GM12878 (cell line): ENCODE measurements at regions not wholly inside any gene's neighbourhood (a gene's known extent, or its start where the extent isn't known, plus 50 kb on each side); places are given as distances from the start of the nearest gene placed in this dataset.

Source experiments
- ATAC-seq: fragments of 200-7000 bp; cut with Tn5 transposase; 3 replicates; pipeline ENCODE4 v1.9.1; 2020; ENCODE audit warnings: mild to moderate bottlenecking, moderate library complexity
- BruUV-seq: library from RNA; stranded (reverse); fragments of 400-500 nt; replicated peaks from 2 replicates; lab custom pipeline; 2021; lab: Mats Ljungman, UMichigan
- CTCF ChIA-PET: fragments of 300-600 bp; sonication (Branson Sonifier 250); formaldehyde crosslinking; extraction: SDS; loops from one replicate; lab custom pipeline; 2021; ENCODE audit warnings: inconsistent platforms; lab: Yijun Ruan, JAX
- POLR2A ChIA-PET: fragments of 350-600 bp; formaldehyde crosslinking; extraction: SDS; loops from one replicate; lab custom pipeline; 2021; ENCODE audit warnings: inconsistent platforms; lab: Charles Lee
- RAD21 ChIA-PET: fragments of 300-600 bp; sonication (Branson Sonifier 250); formaldehyde crosslinking; loops from one replicate; lab custom pipeline; 2023; ENCODE audit warnings: antibody characterized with exemption; ENCODE audit not compliant: unreplicated experiment; lab: Charles Lee
- SMC1A ChIA-PET: fragments of 300-600 bp; sonication (Branson Sonifier 250); formaldehyde crosslinking; loops from one replicate; lab custom pipeline; 2023; ENCODE audit not compliant: unreplicated experiment, uncharacterized antibody; lab: Charles Lee
- DNase-seq: peaks from one replicate; pipeline ENCODE4 v3.0.0-alpha.2; 2011; ENCODE audit warnings: low read depth, low spot score
- FAIRE-seq: peaks from 3 replicates; lab custom pipeline; 2011; peaks lifted over from hg19 to GRCh38; lab: Jason Lieb, UNC
- H2AFZ ChIP-seq: 2 replicates; pipeline ENCODE4 v1.6.0; 2011; ENCODE audit warnings: low read depth, low read length, control low read depth; ENCODE audit not compliant: control insufficient read depth
- H3K27ac ChIP-seq: 2 replicates; pipeline ENCODE4 v1.5.1; 2011; ENCODE audit warnings: control low read depth; ENCODE audit not compliant: control insufficient read depth, insufficient read depth
- H3K27me3 ChIP-seq, 2 experiments: replicated peaks in 1 of 2; 2 replicates each; pipeline versions ENCODE4 v1.6.0 to v1.6.1; 2011; ENCODE audit warnings: low read length in 1 of 2; ENCODE audit not compliant: control insufficient read depth in 2 of 2, insufficient read depth in 2 of 2
- H3K36me3 ChIP-seq, 2 experiments: 2 replicates each; pipeline ENCODE4 v1.5.1; 2011; ENCODE audit warnings: low read length in 1 of 2; ENCODE audit not compliant: control insufficient read depth in 2 of 2, insufficient read depth in 2 of 2
- H3K4me1 ChIP-seq: 2 replicates; pipeline ENCODE4 v1.6.1; 2011; ENCODE audit warnings: mild to moderate bottlenecking, low read length, moderate library complexity, mixed read lengths; ENCODE audit not compliant: control insufficient read depth, insufficient read depth
- H3K4me2 ChIP-seq: 2 replicates; pipeline ENCODE4 v1.6.0; 2011; ENCODE audit warnings: control low read depth; ENCODE audit not compliant: control insufficient read depth, insufficient read depth
- H3K4me3 ChIP-seq: fragments of 200-600 bp; sonication (generic); 2 replicates; pipeline ENCODE4 v1.5.1; 2016
- H3K79me2 ChIP-seq: 2 replicates; pipeline ENCODE4 v1.6.0; 2011; ENCODE audit warnings: low read length; ENCODE audit not compliant: control insufficient read depth, insufficient read depth
- H3K9ac ChIP-seq: 2 replicates; pipeline ENCODE4 v1.8.0; 2011; ENCODE audit warnings: low read length, control low read depth, mixed read lengths; ENCODE audit not compliant: control insufficient read depth, insufficient read depth
- H3K9me3 ChIP-seq: replicated peaks from 3 replicates; pipeline ENCODE4 v1.5.1; 2011; ENCODE audit warnings: mild to moderate bottlenecking, low read length; ENCODE audit not compliant: control insufficient read depth, insufficient read depth
- H4K20me1 ChIP-seq: 2 replicates; pipeline ENCODE4 v1.6.0; 2011; ENCODE audit not compliant: control insufficient read depth, insufficient read depth
- BACH1 ChIP-seq: fragments of 450-650 bp; IDR thresholded peaks from 2 replicates; pipeline ENCODE4 v1.6.1; 2017; ENCODE audit warnings: mild to moderate bottlenecking, borderline replicate concordance
- CHD1 ChIP-seq: IDR thresholded peaks from 2 replicates; pipeline ENCODE4 v1.6.1; 2012; ENCODE audit warnings: low read depth, low read length, improper control_type of control experiment
- CHD4 ChIP-seq: fragments of 200-600 bp; sonication (generic); IDR thresholded peaks from 2 replicates; pipeline ENCODE4 v1.6.1; 2016; ENCODE audit warnings: mild to moderate bottlenecking
- CREB1 ChIP-seq: IDR thresholded peaks from 2 replicates; pipeline ENCODE4 v1.6.1; 2012; ENCODE audit warnings: low read depth, mild to moderate bottlenecking, inconsistent platforms
- HCFC1 ChIP-seq: fragments of 150-350 bp; IDR thresholded peaks from 2 replicates; pipeline ENCODE4 v1.6.1; 2014; ENCODE audit warnings: low read length
- HDAC2 ChIP-seq: fragments of 200-600 bp; sonication (generic); IDR thresholded peaks from 2 replicates; pipeline ENCODE4 v1.6.1; 2017
- HDAC6 ChIP-seq: fragments of 200-600 bp; sonication (generic); IDR thresholded peaks from one replicate; pipeline ENCODE4 v1.8.0; 2017; ENCODE audit warnings: antibody characterized with exemption; ENCODE audit not compliant: unreplicated experiment
- MYB ChIP-seq: fragments of 150-350 bp; IDR thresholded peaks from 2 replicates; pipeline ENCODE4 v1.6.1; 2014; ENCODE audit warnings: mild to moderate bottlenecking, low read depth, low read length, borderline replicate concordance
- PAX8 ChIP-seq: fragments of 450-650 bp; IDR thresholded peaks from 2 replicates; pipeline ENCODE4 v1.6.1; 2017; ENCODE audit warnings: mild to moderate bottlenecking, moderate library complexity
- RBBP5 ChIP-seq: fragments of 200-600 bp; sonication (generic); conservative IDR thresholded peaks from 2 replicates; pipeline ENCODE4 v1.6.1; 2016
- RELA ChIP-seq: fragments of 450-650 bp; IDR thresholded peaks from 2 replicates; pipeline ENCODE4 v1.8.0; 2014; ENCODE audit warnings: borderline replicate concordance; ENCODE audit not compliant: partially characterized antibody
- RFX5 ChIP-seq: IDR thresholded peaks from 2 replicates; pipeline ENCODE4 v1.6.1; 2011; ENCODE audit warnings: low read depth, low read length, improper control_type of control experiment
- SMAD5 ChIP-seq: IDR thresholded peaks from 2 replicates; pipeline ENCODE4 v1.6.1; 2016; ENCODE audit warnings: antibody characterized with exemption, low read depth
- SRF ChIP-seq, 2 experiments: IDR thresholded peaks; 2 replicates each; pipeline ENCODE4 v1.6.1; 2011; ENCODE audit warnings: low read depth in 2 of 2, low read length in 2 of 2, mild to moderate bottlenecking in 1 of 2, moderate library complexity in 1 of 2
- STAT1 ChIP-seq: fragments of 450-650 bp; conservative IDR thresholded peaks from 2 replicates; pipeline ENCODE4 v1.6.1; 2014; ENCODE audit warnings: antibody characterized with exemption, mild to moderate bottlenecking
- ZNF207 ChIP-seq: fragments of 450-650 bp; IDR thresholded peaks from 2 replicates; pipeline ENCODE4 v1.6.1; 2014; ENCODE audit warnings: antibody characterized with exemption, mild to moderate bottlenecking, borderline replicate concordance
- ZSCAN29 ChIP-seq: fragments of 450-650 bp; IDR thresholded peaks from 2 replicates; pipeline ENCODE4 v1.6.1; 2017; ENCODE audit warnings: mild to moderate bottlenecking, moderate library complexity
- WGBS: methylation state at CpG from one replicate; pipeline ENCODE4 v1.1.6; 2016; ENCODE audit warnings: low lambda C conversion rate; ENCODE audit not compliant: insufficient replicate concordance, insufficient coverage; ENCODE audit errors: missing lambda C conversion rate; 5-methylcytosine and 5-hydroxymethylcytosine counted together
- in situ Hi-C: fragments of 300-500 bp; cut with MboI; formaldehyde crosslinking; loops from 9 replicates; pipeline ENCODE4 v1.14.3; 2018; ENCODE audit warnings: mixed read lengths
- intact Hi-C: fragments of 100-400 bp; cut with micrococcal nuclease; formaldehyde crosslinking; loops from one replicate; pipeline ENCODE4 v1.14.2; 2022; ENCODE audit not compliant: unreplicated experiment
- TF ChIP-seq, protein P1 (sequence below): IDR thresholded peaks from 2 replicates; pipeline ENCODE4 v1.6.1; 2011; ENCODE audit warnings: low read depth, low read length, improper control_type of control experiment, borderline replicate concordance
- TF ChIP-seq, protein P2 (sequence below): fragments of 450-650 bp; formaldehyde crosslinking; IDR thresholded peaks from 2 replicates; pipeline ENCODE4 v1.4.0; 2022; ENCODE audit warnings: mild to moderate bottlenecking, moderate library complexity
- TF ChIP-seq, protein P3 (sequence below): fragments of 450-650 bp; conservative IDR thresholded peaks from 2 replicates; pipeline ENCODE4 v1.6.1; 2017; ENCODE audit warnings: mild to moderate bottlenecking, moderate library complexity

DNA sequence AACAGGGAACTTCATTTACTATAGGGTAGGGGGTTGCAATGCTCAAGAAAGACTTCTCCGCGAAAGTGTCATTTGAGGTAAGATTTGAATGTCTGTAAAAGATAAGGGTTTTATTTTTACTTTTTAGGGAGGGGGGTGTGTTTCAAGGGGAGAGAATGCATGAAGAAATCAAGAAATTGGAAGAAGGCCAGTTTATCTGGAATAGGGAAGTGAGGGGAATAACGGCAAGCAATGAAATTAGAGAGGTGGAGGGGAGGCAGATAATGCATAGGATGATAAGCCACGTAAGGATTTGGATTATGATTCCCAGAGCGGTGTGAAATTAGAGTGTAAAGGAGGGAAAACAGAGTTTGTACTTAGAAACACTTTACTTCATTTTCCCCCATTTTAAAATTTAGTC lies 63.0 kb upstream of the MB21D2 start (continued):
- TF ChIP-seq HDAC6 (no peak), SMAD5 (no peak), CREB1 (no peak), HCFC1 (no peak), BACH1 (no peak), STAT1 (no peak), SRF (IDR thresholded peaks at IDR 0.05; ENCODE audit: low read depth in 2 of 2, low read length in 2 of 2) (no peak), CHD1 (no peak), RFX5 (no peak)
- TF ChIP-seq, protein P1, sequence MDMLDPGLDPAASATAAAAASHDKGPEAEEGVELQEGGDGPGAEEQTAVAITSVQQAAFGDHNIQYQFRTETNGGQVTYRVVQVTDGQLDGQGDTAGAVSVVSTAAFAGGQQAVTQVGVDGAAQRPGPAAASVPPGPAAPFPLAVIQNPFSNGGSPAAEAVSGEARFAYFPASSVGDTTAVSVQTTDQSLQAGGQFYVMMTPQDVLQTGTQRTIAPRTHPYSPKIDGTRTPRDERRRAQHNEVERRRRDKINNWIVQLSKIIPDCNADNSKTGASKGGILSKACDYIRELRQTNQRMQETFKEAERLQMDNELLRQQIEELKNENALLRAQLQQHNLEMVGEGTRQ = no peak
- TF ChIP-seq, protein P2, sequence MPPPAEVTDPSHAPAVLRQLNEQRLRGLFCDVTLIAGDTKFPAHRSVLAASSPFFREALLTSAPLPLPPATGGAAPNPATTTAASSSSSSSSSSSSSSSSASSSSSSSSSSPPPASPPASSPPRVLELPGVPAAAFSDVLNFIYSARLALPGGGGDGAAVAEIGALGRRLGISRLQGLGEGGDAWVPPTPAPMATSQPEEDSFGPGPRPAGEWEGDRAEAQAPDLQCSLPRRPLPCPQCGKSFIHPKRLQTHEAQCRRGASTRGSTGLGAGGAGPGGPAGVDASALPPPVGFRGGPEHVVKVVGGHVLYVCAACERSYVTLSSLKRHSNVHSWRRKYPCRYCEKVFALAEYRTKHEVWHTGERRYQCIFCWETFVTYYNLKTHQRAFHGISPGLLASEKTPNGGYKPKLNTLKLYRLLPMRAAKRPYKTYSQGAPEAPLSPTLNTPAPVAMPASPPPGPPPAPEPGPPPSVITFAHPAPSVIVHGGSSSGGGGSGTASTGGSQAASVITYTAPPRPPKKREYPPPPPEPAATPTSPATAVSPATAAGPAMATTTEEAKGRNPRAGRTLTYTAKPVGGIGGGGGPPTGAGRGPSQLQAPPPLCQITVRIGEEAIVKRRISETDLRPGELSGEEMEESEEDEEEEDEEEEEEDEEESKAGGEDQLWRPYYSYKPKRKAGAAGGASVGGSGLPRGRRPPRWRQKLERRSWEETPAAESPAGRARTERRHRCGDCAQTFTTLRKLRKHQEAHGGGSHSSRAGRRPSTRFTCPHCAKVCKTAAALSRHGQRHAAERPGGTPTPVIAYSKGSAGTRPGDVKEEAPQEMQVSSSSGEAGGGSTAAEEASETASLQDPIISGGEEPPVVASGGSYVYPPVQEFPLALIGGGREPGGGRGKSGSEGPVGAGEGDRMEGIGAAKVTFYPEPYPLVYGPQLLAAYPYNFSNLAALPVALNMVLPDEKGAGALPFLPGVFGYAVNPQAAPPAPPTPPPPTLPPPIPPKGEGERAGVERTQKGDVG (CRISPR knock-in tag) = no peak

DNA sequence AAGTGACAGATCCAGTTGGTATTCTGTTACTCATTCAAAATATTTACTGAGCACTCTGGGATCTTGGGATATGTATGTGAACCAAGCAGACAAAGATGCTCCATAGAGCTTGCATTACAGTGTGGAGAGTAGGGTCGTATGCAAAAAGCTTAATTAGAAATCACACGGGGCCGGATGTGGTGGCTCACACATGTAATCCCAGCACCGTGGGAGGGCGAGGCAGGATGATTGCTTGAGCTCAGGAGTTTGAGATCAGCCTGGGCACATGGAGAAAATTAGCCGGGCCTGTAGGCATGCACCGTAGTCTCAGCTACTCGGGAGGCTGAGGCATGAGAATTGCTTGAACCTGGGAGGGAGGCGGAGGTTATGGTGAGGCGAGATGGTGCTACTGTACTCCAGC lies 68.7 kb upstream of the MB21D2 start:
- H3K27ac ChIP-seq = no peak overlapping the region
- 67% methylated on average over 10 of the region's 10 CpGs for WGBS
- no peak overlapping the region for H2AFZ ChIP-seq
- H3K9ac ChIP-seq = no peak overlapping the region
- no peak overlapping the region for H3K4me2 ChIP-seq
- intact Hi-C loops = no loop called here
- DNase-seq (no peak), ATAC-seq (no peak), FAIRE-seq (no peak)
- BruUV-seq = no TSS peak
- H4K20me1 ChIP-seq = no peaks in the 10 kb centered on the region
- POLR2A ChIA-PET = no interaction called here
- no peaks in the 10 kb centered on the region for H3K9me3 ChIP-seq
- H3K4me3 ChIP-seq = no peak overlapping the region
- no peaks in the 10 kb centered on the region for H3K4me1 ChIP-seq
- H3K36me3 ChIP-seq = no peaks in the 10 kb centered on the region
- in situ Hi-C loops = no loop called here
- no peaks in the 10 kb centered on the region for H3K27me3 ChIP-seq
- SMC1A ChIA-PET = interaction anchor here (0.9 kb wide), 2 partner anchors 29 to 55 kb away, joined by 3 read pairs; no protein-coding TSS in a partner anchor
- H3K79me2 ChIP-seq = no peaks in the 10 kb centered on the region
- RAD21 ChIA-PET = no interaction called here
- CTCF ChIA-PET = no interaction called here
- TF ChIP-seq RBBP5 = no peak
- TF ChIP-seq RELA = no peak
- TF ChIP-seq MYB = no peak
- TF ChIP-seq, protein P3, sequence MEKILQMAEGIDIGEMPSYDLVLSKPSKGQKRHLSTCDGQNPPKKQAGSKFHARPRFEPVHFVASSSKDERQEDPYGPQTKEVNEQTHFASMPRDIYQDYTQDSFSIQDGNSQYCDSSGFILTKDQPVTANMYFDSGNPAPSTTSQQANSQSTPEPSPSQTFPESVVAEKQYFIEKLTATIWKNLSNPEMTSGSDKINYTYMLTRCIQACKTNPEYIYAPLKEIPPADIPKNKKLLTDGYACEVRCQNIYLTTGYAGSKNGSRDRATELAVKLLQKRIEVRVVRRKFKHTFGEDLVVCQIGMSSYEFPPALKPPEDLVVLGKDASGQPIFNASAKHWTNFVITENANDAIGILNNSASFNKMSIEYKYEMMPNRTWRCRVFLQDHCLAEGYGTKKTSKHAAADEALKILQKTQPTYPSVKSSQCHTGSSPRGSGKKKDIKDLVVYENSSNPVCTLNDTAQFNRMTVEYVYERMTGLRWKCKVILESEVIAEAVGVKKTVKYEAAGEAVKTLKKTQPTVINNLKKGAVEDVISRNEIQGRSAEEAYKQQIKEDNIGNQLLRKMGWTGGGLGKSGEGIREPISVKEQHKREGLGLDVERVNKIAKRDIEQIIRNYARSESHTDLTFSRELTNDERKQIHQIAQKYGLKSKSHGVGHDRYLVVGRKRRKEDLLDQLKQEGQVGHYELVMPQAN = no peak
- no peak for TF ChIP-seq ZNF207
- no peak for TF ChIP-seq HDAC2
- no peak for TF ChIP-seq ZSCAN29
- no peak for TF ChIP-seq CHD4
- TF ChIP-seq PAX8 = no peak
